ENCODE measurements at regions not wholly inside any gene's neighbourhood (a gene's known extent, or its start where the extent isn't known, plus 50 kb on each side); places are given as distances from the start of the nearest gene placed in this dataset.

DNA sequence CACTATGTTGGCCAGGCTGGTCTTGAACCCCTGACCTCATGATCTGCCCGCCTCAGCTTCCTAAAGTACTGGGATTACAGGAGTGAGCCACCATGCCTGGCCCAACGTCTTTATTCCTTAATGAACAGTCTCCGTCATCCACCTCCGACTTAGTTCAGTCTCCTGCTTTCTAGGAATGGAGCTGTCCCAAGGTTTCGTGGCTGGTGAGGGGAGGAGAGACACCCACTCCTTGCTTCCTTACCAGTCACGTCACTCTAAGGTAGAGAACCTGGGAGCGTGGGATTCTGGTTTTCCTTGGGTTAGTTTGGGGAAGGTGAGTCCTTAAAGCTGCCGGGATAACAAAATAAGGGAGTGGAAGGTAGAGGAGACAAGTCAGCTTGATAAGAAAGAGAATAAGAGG is 55.0 kb upstream of the ATP2B4 start:
- Histone ChIP-seq H3K4me1 (ENCODE audit: control insufficient read depth in 5 of 5, insufficient read depth in 5 of 5, low read length in 5 of 5) (no peaks in the 10 kb centered on the region), H3K36me3 (ENCODE audit: control insufficient read depth in 5 of 5, insufficient read depth in 5 of 5, low read length in 5 of 5) (no peaks in the 10 kb centered on the region), H3K27ac (ENCODE audit: low read depth, low read length) (no peak overlapping the region), H3K4me3 (ENCODE audit: low read depth in 1 of 5, low read length in 5 of 5) (no peak overlapping the region), H3K27me3 (ENCODE audit: control insufficient read depth in 5 of 5, insufficient read depth in 4 of 5, low read length in 5 of 5) (no peaks in the 10 kb centered on the region), H3K9me3 (ENCODE audit: control insufficient read depth in 5 of 5, low read length in 5 of 5) (no peaks in the 10 kb centered on the region), H3K9ac (ENCODE audit: low read length in 5 of 5) (no peak overlapping the region)

GRCh38 chr1:203572134-203572625 is 54.5 kb upstream of the ATP2B4 start:
- Histone ChIP-seq H3K9ac (ENCODE audit: low read length in 5 of 5) (no peak overlapping the region), H3K4me1 (ENCODE audit: control insufficient read depth in 5 of 5, insufficient read depth in 5 of 5, low read length in 5 of 5) (no peaks in the 10 kb centered on the region), H3K4me3 (ENCODE audit: low read depth in 1 of 5, low read length in 5 of 5) (no peak overlapping the region), H3K36me3 (ENCODE audit: control insufficient read depth in 5 of 5, insufficient read depth in 5 of 5, low read length in 5 of 5) (no peaks in the 10 kb centered on the region), H3K27me3 (ENCODE audit: control insufficient read depth in 5 of 5, insufficient read depth in 4 of 5, low read length in 5 of 5) (no peaks in the 10 kb centered on the region), H3K9me3 (ENCODE audit: control insufficient read depth in 5 of 5, low read length in 5 of 5) (no peaks in the 10 kb centered on the region), H3K27ac (ENCODE audit: low read depth, low read length) (no peak overlapping the region)

- Histone ChIP-seq H3K9ac (ENCODE audit: low read length in 5 of 5) (no peak overlapping the region), H3K4me1 (ENCODE audit: control insufficient read depth in 5 of 5, insufficient read depth in 5 of 5, low read length in 5 of 5) (no peaks in the 10 kb centered on the region), H3K9me3 (ENCODE audit: control insufficient read depth in 5 of 5, low read length in 5 of 5) (no peaks in the 10 kb centered on the region), H3K4me3 (ENCODE audit: low read depth in 1 of 5, low read length in 5 of 5) (no peak overlapping the region), H3K27me3 (ENCODE audit: control insufficient read depth in 5 of 5, insufficient read depth in 4 of 5, low read length in 5 of 5) (no peaks in the 10 kb centered on the region), H3K36me3 (ENCODE audit: control insufficient read depth in 5 of 5, insufficient read depth in 5 of 5, low read length in 5 of 5) (no peaks in the 10 kb centered on the region), H3K27ac (ENCODE audit: low read depth, low read length) (no peak overlapping the region)
Observed at GRCh38 chr1:203573730-203574129, 52.9 kb upstream of the ATP2B4 start.

Data from subcutaneous abdominal adipose tissue (tissue), 5 donors.